Activated CD4-positive, alpha-beta T cell treated with anti-CD3 and anti-CD28 coated beads, Interleukin-2, amount 10 ng/mL, durations not matched to agents 24 days and 14 days (primary cell): ENCODE measurements at regions not wholly inside any gene's neighbourhood (a gene's known extent, or its start where the extent isn't known, plus 50 kb on each side); places are given as distances from the start of the nearest gene placed in this dataset.

Source experiments
- DNase-seq: peaks from one replicate; pipeline ENCODE4 v3.0.0; 2022
- H3K27ac Mint-ChIP-seq: one replicate; pipeline ENCODE4 v1.8.0; 2022; ENCODE audit warnings: mild to moderate bottlenecking, mixed read lengths
- H3K27me3 Mint-ChIP-seq: one replicate; pipeline ENCODE4 v1.8.0; 2022; ENCODE audit warnings: mixed read lengths
- H3K36me3 Mint-ChIP-seq: one replicate; pipeline ENCODE4 v1.8.0; 2022; ENCODE audit warnings: low read depth, mild to moderate bottlenecking, mixed read lengths
- H3K4me1 Mint-ChIP-seq: one replicate; pipeline ENCODE4 v1.8.0; 2021; ENCODE audit warnings: mixed read lengths
- H3K4me3 Mint-ChIP-seq: one replicate; pipeline ENCODE4 v1.8.0; 2022; ENCODE audit warnings: mild to moderate bottlenecking, moderate library complexity, mixed read lengths
- H3K9me3 Mint-ChIP-seq: one replicate; pipeline ENCODE4 v1.8.0; 2021; ENCODE audit warnings: mixed read lengths
- intact Hi-C: fragments of 100-400 bp; cut with micrococcal nuclease; formaldehyde crosslinking; loops from one replicate; pipeline ENCODE4 v1.15.1; 2023

- no peak overlapping the region for H3K4me3 Mint-ChIP-seq
- DNase-seq: no peak
- H3K36me3 Mint-ChIP-seq: no peaks in the 10 kb centered on the region
- no peaks in the 10 kb centered on the region for H3K4me1 Mint-ChIP-seq
- intact Hi-C loops: no loop called here
- H3K27ac Mint-ChIP-seq: no peak overlapping the region
- H3K9me3 Mint-ChIP-seq: no peaks in the 10 kb centered on the region
- peaks cover 6% of the 10 kb centered on the region for H3K27me3 Mint-ChIP-seq
Measured at GRCh38 chr15:39399600-39399999, 181.3 kb upstream of the THBS1 start.

DNA sequence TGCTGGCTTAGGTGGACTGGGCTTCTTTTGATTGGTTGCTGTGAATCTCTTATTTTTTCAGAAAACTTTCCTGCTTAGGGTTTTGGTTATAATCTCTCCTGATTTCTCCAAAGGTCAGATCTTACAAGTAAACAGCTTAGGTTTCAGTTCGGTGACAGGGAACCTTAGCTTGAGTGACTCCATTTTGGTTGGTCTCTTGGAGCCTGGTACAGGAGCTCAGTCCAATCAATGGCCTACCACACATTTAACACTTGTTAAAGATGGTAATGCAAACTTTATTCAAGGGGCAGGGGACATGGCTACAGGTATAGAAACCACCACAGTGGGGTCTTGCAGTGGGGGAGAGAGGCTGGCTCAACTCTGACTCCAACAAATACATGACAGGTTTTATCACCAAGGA is 180.9 kb upstream of the THBS1 start:
- intact Hi-C loops: no loop called here
- H3K27me3 Mint-ChIP-seq: peaks cover 5% of the 10 kb centered on the region
- H3K9me3 Mint-ChIP-seq: no peaks in the 10 kb centered on the region
- H3K4me3 Mint-ChIP-seq: no peak overlapping the region
- no peaks in the 10 kb centered on the region for H3K4me1 Mint-ChIP-seq
- no peak overlapping the region for H3K27ac Mint-ChIP-seq
- DNase-seq: no peak
- H3K36me3 Mint-ChIP-seq: no peaks in the 10 kb centered on the region

- no peaks in the 10 kb centered on the region for H3K4me1 Mint-ChIP-seq
- no peak overlapping the region for H3K4me3 Mint-ChIP-seq
- H3K9me3 Mint-ChIP-seq: no peaks in the 10 kb centered on the region
- peaks cover 2% of the 10 kb centered on the region for H3K27me3 Mint-ChIP-seq
- H3K27ac Mint-ChIP-seq: no peak overlapping the region
- H3K36me3 Mint-ChIP-seq: no peaks in the 10 kb centered on the region
- intact Hi-C loops: no loop called here
- DNase-seq: no peak
Measured at GRCh38 chr15:39400821-39401550, 179.9 kb upstream of the THBS1 start.

DNA sequence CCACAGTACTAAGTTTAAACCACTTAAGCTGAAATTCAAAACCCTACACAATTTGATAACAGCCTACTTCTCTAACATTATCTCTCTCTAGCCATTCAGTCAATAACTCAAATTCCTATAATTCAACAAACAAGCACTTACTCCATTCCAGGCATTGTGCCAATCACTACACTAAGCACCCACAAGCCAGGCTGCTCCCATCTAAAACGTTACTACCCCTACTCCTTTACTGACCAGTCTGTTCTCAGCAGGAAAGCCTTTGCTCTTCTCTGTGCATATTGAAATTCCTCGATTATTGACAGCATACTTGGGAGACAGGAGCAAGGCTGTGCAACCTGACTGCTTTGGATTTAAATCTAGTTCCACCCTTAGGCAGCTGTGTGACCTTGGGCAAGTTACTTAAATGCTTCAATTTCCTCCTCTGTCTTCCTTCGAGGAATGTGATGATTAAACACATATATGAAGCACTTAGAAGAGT is 177.2 kb upstream of the THBS1 start:
- DNase-seq: no peak
- Mint-ChIP-seq H3K9me3 (no peaks in the 10 kb centered on the region), H3K27ac (no peak overlapping the region), H3K4me1 (no peaks in the 10 kb centered on the region), H3K27me3 (peaks cover 19% of the 10 kb centered on the region), H3K36me3 (no peaks in the 10 kb centered on the region), H3K4me3 (no peak overlapping the region)
- intact Hi-C loops: no loop called here

- Mint-ChIP-seq H3K36me3 (no peaks in the 10 kb centered on the region), H3K27ac (no peak overlapping the region), H3K4me1 (no peaks in the 10 kb centered on the region), H3K4me3 (no peak overlapping the region), H3K9me3 (no peaks in the 10 kb centered on the region), H3K27me3 (peaks cover 19% of the 10 kb centered on the region)
- intact Hi-C loops: no loop called here
- no peak for DNase-seq
Measured at GRCh38 chr15:39404767-39405181, 176.1 kb upstream of the THBS1 start.

GRCh38 chr15:39406485-39406884 is 174.4 kb upstream of the THBS1 start:
- Mint-ChIP-seq H3K27ac (no peak overlapping the region), H3K4me1 (peaks cover 3% of the 10 kb centered on the region), H3K4me3 (no peak overlapping the region), H3K27me3 (peaks cover 29% of the 10 kb centered on the region), H3K9me3 (no peaks in the 10 kb centered on the region), H3K36me3 (no peaks in the 10 kb centered on the region)
- intact Hi-C loops: no loop called here
- DNase-seq: no peak

GRCh38 chr15:39407116-39407515 is 173.8 kb upstream of the THBS1 start:
- H3K4me3 Mint-ChIP-seq: no peak overlapping the region
- peaks cover 29% of the 10 kb centered on the region for H3K27me3 Mint-ChIP-seq
- DNase-seq: no peak
- peaks cover 8% of the 10 kb centered on the region for H3K4me1 Mint-ChIP-seq
- no peak overlapping the region for H3K27ac Mint-ChIP-seq
- H3K36me3 Mint-ChIP-seq: no peaks in the 10 kb centered on the region
- no peaks in the 10 kb centered on the region for H3K9me3 Mint-ChIP-seq
- intact Hi-C loops: no loop called here

DNA sequence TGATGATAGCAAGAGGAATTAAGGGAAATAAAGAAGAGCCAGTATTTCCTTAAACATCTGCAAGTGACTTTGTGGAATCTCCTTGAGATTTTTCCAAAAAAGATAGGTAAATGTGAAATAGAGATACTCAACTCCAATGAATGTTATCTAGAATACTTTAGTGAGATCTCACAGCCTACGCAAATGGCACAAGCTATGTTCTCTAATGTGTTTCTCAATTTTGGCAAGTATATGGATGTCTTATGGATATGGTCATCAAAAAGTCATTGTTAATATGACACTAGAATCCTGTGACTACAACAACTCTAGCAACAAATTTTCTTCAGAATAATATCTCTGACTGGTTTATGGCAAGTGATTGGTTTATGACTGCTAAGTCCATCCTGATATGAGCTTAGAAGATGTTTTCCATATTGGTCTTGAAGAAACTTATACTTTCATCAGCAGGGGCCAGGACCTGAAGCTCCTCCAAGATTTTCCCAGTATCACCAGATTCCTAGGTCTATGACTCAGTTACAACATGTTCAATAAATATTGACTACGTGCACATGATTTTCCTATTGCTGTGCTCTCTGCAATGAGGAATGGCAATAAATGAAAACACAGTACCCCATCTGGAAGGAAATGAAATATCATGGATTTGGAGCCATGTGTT is 170.9 kb upstream of the THBS1 start:
- Mint-ChIP-seq H3K27ac (no peak overlapping the region), H3K36me3 (no peaks in the 10 kb centered on the region), H3K4me3 (no peak overlapping the region), H3K27me3 (peaks cover 47% of the 10 kb centered on the region), H3K9me3 (no peaks in the 10 kb centered on the region), H3K4me1 (peaks cover 8% of the 10 kb centered on the region)
- no peak for DNase-seq
- intact Hi-C loops: no loop called here

- DNase-seq: no peak
- Mint-ChIP-seq H3K4me1 (peaks cover 8% of the 10 kb centered on the region), H3K27me3 (peaks cover 47% of the 10 kb centered on the region), H3K36me3 (no peaks in the 10 kb centered on the region), H3K27ac (no peak overlapping the region), H3K4me3 (no peak overlapping the region), H3K9me3 (no peaks in the 10 kb centered on the region)
- intact Hi-C loops: no loop called here
Measured at GRCh38 chr15:39411102-39411989, 169.5 kb upstream of the THBS1 start.

DNA sequence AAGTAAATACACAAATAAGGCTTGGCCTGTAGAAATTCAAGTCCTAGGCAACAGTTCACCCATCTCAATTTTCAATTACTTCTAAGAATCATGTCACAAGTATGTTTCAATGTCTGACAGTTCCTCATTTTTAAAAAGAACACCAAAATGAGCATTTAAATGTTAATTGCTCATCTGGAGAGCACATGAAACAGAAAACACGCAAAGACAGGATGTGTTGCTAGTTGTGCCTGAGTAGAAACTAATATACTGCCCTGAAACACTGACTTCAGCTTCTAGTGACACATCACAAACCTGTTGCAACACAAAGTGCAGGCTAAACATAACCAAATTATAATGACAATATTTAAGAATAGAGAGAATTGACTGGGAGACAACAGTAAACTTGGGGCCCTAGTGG is 167.3 kb upstream of the THBS1 start:
- Mint-ChIP-seq H3K9me3 (no peaks in the 10 kb centered on the region), H3K4me1 (peaks cover 8% of the 10 kb centered on the region), H3K27me3 (peaks cover 32% of the 10 kb centered on the region), H3K4me3 (no peak overlapping the region), H3K27ac (no peak overlapping the region), H3K36me3 (no peaks in the 10 kb centered on the region)
- intact Hi-C loops: no loop called here
- no peak for DNase-seq

DNA sequence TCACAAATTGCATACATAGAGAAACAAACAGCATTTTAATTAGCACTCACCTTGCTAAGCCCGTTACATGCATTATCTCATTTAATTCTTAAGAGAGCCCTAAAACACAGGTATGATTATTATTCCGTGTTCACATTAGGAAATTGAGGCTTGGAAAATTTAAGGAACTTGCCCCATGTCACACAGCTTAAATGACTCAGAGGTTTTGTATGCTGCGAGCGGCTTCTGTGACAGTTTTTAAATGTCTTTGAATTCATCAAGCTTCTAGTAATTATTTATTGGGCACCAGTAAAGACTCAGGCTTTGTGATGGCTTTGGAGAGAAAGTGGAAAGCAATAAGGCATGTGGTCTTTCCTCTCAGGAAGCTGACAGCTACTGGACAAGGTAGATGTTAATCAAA is 166.7 kb upstream of the THBS1 start:
- H3K4me1 Mint-ChIP-seq: peaks cover 8% of the 10 kb centered on the region
- DNase-seq: no peak
- intact Hi-C loops: no loop called here
- peaks cover 34% of the 10 kb centered on the region for H3K27me3 Mint-ChIP-seq
- H3K9me3 Mint-ChIP-seq: no peaks in the 10 kb centered on the region
- no peaks in the 10 kb centered on the region for H3K36me3 Mint-ChIP-seq
- no peak overlapping the region for H3K4me3 Mint-ChIP-seq
- no peak overlapping the region for H3K27ac Mint-ChIP-seq

DNA sequence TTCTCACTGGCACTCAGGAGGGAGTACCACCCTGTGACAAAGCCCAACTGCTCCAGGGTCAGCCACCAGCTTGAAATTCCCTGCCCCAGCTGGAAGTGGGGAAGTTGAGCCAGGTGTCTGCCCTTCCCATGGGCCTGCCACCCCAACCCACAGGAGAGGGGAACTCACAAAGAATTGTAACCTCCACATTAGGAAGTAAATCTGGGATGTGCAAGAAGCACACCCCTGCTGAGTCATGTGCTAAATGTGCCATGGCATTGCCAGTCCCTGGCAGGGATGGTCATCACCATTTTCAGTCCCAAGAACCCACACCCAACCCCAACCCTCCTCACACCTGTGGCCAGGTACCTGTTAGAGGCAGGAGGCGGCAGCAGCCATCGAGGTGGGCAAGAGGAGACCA is 165.2 kb upstream of the THBS1 start:
- Mint-ChIP-seq H3K27me3 (peaks cover 39% of the 10 kb centered on the region), H3K9me3 (no peaks in the 10 kb centered on the region), H3K4me3 (no peak overlapping the region), H3K36me3 (no peaks in the 10 kb centered on the region), H3K27ac (no peak overlapping the region), H3K4me1 (peaks cover 8% of the 10 kb centered on the region)
- DNase-seq: no peak
- intact Hi-C loops: no loop called here

DNA sequence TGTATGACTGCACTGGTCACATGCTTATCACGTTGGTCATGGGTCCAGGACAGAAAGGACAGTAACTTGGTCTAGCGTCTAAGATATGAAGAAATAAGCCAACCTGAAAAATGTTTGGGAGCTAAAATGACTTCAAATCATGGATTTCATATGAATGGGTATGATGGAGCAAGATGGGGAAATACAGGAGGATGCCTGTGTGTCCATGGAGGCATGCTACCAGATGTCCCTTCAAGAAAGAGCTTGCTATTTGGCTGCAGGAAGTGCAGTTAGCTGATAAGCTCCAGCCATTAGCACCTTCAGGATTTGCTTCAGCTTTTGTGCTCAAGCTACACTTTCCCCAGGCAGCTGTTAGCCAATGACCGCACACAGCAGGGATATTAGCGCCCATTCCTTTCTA is 164.6 kb upstream of the THBS1 start:
- DNase-seq: no peak
- Mint-ChIP-seq H3K27me3 (peaks cover 33% of the 10 kb centered on the region), H3K36me3 (no peaks in the 10 kb centered on the region), H3K4me3 (no peak overlapping the region), H3K27ac (no peak overlapping the region), H3K9me3 (no peaks in the 10 kb centered on the region), H3K4me1 (peaks cover 7% of the 10 kb centered on the region)
- intact Hi-C loops: no loop called here
